Keratinocyte (primary cell): ENCODE measurements at regions not wholly inside any gene's neighbourhood (a gene's known extent, or its start where the extent isn't known, plus 50 kb on each side); places are given as distances from the start of the nearest gene placed in this dataset.

Source experiments
- DNase-seq: peaks from one replicate; pipeline ENCODE4 v3.0.0-alpha.2; 2011; ENCODE audit warnings: low read depth, missing footprints, low spot score
- FAIRE-seq: peaks from 2 replicates; lab custom pipeline; 2011; peaks lifted over from hg19 to GRCh38; lab: Jason Lieb, UNC
- H2AFZ ChIP-seq: 2 replicates; pipeline ENCODE4 v1.6.0; 2012; ENCODE audit warnings: low read length, control low read depth, inconsistent platforms; ENCODE audit not compliant: control insufficient read depth
- H3K27ac ChIP-seq: 2 replicates; pipeline ENCODE4 v1.5.1; 2011; ENCODE audit warnings: low read length; ENCODE audit not compliant: control insufficient read depth, insufficient read depth
- H3K27me3 ChIP-seq: 3 replicates; pipeline ENCODE4 v1.6.0; 2011; ENCODE audit warnings: low read length; ENCODE audit not compliant: control insufficient read depth, insufficient read depth; ENCODE audit errors: extremely low read depth
- H3K36me3 ChIP-seq, 2 experiments: 2 replicates in 1 of 2; 3 replicates in 1 of 2; pipeline ENCODE4 v1.5.1; 2011; ENCODE audit warnings: low read length in 2 of 2, mild to moderate bottlenecking in 1 of 2; ENCODE audit not compliant: control insufficient read depth in 2 of 2, insufficient read depth in 2 of 2; ENCODE audit errors: extremely low read depth in 1 of 2
- H3K4me1 ChIP-seq: 3 replicates; pipeline ENCODE4 v1.5.1; 2011; ENCODE audit warnings: low read length; ENCODE audit not compliant: control insufficient read depth, insufficient read depth; ENCODE audit errors: extremely low read depth
- H3K4me2 ChIP-seq: 3 replicates; pipeline ENCODE4 v1.6.0; 2011; ENCODE audit warnings: low read depth, low read length; ENCODE audit not compliant: control insufficient read depth, insufficient read depth; ENCODE audit errors: extremely low read depth
- H3K4me3 ChIP-seq, 3 experiments: fragments of 200-600 bp in 1 of 3; sonication (generic) in 1 of 3; 2 replicates in 2 of 3; 3 replicates in 1 of 3; pipeline ENCODE4 v1.5.1; 2011 to 2016; ENCODE audit warnings: low read length in 3 of 3, mild to moderate bottlenecking in 3 of 3, control low read depth in 2 of 3, inconsistent platforms in 1 of 3, low read depth in 1 of 3, mixed read lengths in 1 of 3, mixed run types in 1 of 3, moderate library complexity in 1 of 3; ENCODE audit not compliant: control insufficient read depth in 2 of 3, insufficient read depth in 2 of 3; ENCODE audit errors: extremely low read depth in 1 of 3
- H3K79me2 ChIP-seq: 2 replicates; pipeline ENCODE4 v1.6.0; 2012; ENCODE audit warnings: low read length; ENCODE audit not compliant: control insufficient read depth, insufficient read depth
- H3K9ac ChIP-seq: 3 replicates; pipeline ENCODE4 v1.6.0; 2011; ENCODE audit warnings: low read length; ENCODE audit not compliant: control insufficient read depth, insufficient read depth; ENCODE audit errors: extremely low read depth
- H3K9me1 ChIP-seq: 3 replicates; pipeline ENCODE4 v1.6.0; 2011; ENCODE audit warnings: low read length; ENCODE audit not compliant: control insufficient read depth, insufficient read depth; ENCODE audit errors: extremely low read depth
- H3K9me3 ChIP-seq: 2 replicates; pipeline ENCODE4 v1.5.1; 2012; ENCODE audit warnings: low read depth, low read length; ENCODE audit not compliant: control insufficient read depth
- H4K20me1 ChIP-seq: 3 replicates; pipeline ENCODE4 v1.6.0; 2011; ENCODE audit warnings: low read length; ENCODE audit not compliant: control insufficient read depth, insufficient read depth; ENCODE audit errors: extremely low read depth
- CTCF ChIP-seq, 3 experiments: IDR thresholded peaks in 1 of 3; conservative IDR thresholded peaks in 1 of 3; optimal IDR thresholded peaks in 1 of 3; 2 replicates in 2 of 3; 3 replicates in 1 of 3; pipeline versions ENCODE3 to v1.5.1; 2011; ENCODE audit warnings: low read length in 3 of 3, mild to moderate bottlenecking in 3 of 3, moderate library complexity in 2 of 3, control low read depth in 1 of 3, inconsistent platforms in 1 of 3; ENCODE audit not compliant: insufficient read depth in 2 of 3; ENCODE audit errors: extremely low read depth in 1 of 3
- EZH2 ChIP-seq: IDR thresholded peaks from one replicate; pipeline ENCODE4 v1.6.1; 2012; ENCODE audit warnings: inconsistent platforms, mild to moderate bottlenecking, low read length, moderate library complexity
- dilution Hi-C: fragments of 300-500 bp; cut with MboI; formaldehyde crosslinking; loops from one replicate; pipeline ENCODE4 v1.7.0; 2020; ENCODE audit warnings: low sequenced_read_pairs; ENCODE audit not compliant: extremely low pct_ligation_motif_present

- Histone ChIP-seq H3K4me2 (no peak overlapping the region), H3K9me3 (peaks cover 3% of the 10 kb centered on the region), H3K27ac (no peak overlapping the region), H3K36me3 (no peaks in the 10 kb centered on the region), H2AFZ (no peak overlapping the region), H3K9me1 (no peaks in the 10 kb centered on the region), H3K27me3 (no peaks in the 10 kb centered on the region), H3K4me1 (no peaks in the 10 kb centered on the region), H3K9ac (no peak overlapping the region), H4K20me1 (no peaks in the 10 kb centered on the region), H3K4me3 (no peak overlapping the region), H3K79me2 (no peaks in the 10 kb centered on the region)
- no peak for FAIRE-seq
- no peak for DNase-seq
- dilution Hi-C loops, result no loop called here
- TF ChIP-seq EZH2, result no peak
- no peak for TF ChIP-seq CTCF (optimal IDR thresholded peaks at IDR 0.05 in 1 of 3, IDR thresholded peaks at IDR 0.05 in 1 of 3, conservative IDR thresholded peaks at IDR 0.05 in 1 of 3; ENCODE audit: extremely low read depth in 1 of 3, insufficient read depth in 2 of 3, low read length in 3 of 3)
Measured at GRCh38 chr5:3392306-3392939, 203.2 kb upstream of the IRX1 start.

- H3K9me1 ChIP-seq, result no peaks in the 10 kb centered on the region
- no peak overlapping the region for H2AFZ ChIP-seq
- TF ChIP-seq EZH2 (no peak), CTCF (optimal IDR thresholded peaks at IDR 0.05 in 1 of 3, IDR thresholded peaks at IDR 0.05 in 1 of 3, conservative IDR thresholded peaks at IDR 0.05 in 1 of 3; ENCODE audit: extremely low read depth in 1 of 3, insufficient read depth in 2 of 3, low read length in 3 of 3) (no peak)
- H3K27ac ChIP-seq, result no peak overlapping the region
- DNase-seq (no peak), FAIRE-seq (no peak)
- H3K4me3 ChIP-seq, result no peak overlapping the region
- no peak overlapping the region for H3K9ac ChIP-seq
- no peaks in the 10 kb centered on the region for H3K27me3 ChIP-seq
- no peaks in the 10 kb centered on the region for H4K20me1 ChIP-seq
- no peak overlapping the region for H3K4me2 ChIP-seq
- H3K36me3 ChIP-seq, result no peaks in the 10 kb centered on the region
- H3K4me1 ChIP-seq, result no peaks in the 10 kb centered on the region
- peaks cover 3% of the 10 kb centered on the region for H3K9me3 ChIP-seq
- no peaks in the 10 kb centered on the region for H3K79me2 ChIP-seq
- dilution Hi-C loops, result no loop called here
Measured at GRCh38 chr5:3391210-3391609, 204.4 kb upstream of the IRX1 start.
